HEK293 (cell line): ENCODE measurements at regions not wholly inside any gene's neighbourhood (a gene's known extent, or its start where the extent isn't known, plus 50 kb on each side); places are given as distances from the start of the nearest gene placed in this dataset.

Source experiments
- CTCF ChIA-PET: fragments of 350-600 bp; formaldehyde crosslinking; extraction: SDS; loops from one replicate; lab custom pipeline; 2021; ENCODE audit warnings: antibody characterized with exemption; lab: Yijun Ruan, JAX
- POLR2A ChIA-PET: fragments of 300-600 bp; formaldehyde crosslinking; extraction: SDS; loops from one replicate; lab custom pipeline; 2020; ENCODE audit warnings: antibody characterized with exemption, inconsistent platforms; lab: Yijun Ruan, JAX
- H3K27ac ChIP-seq: fragments of 200-500 bp; sonication (Bioruptor generic); 2 replicates; pipeline ENCODE4 v1.5.1; 2014; ENCODE audit warnings: low read depth, low read length, control low read depth, inconsistent platforms; ENCODE audit errors: extremely low read depth
- H3K36me3 ChIP-seq, 2 experiments: fragments of 200-500 bp in 1 of 2; sonication (Bioruptor generic) in 1 of 2; 1 replicate in 1 of 2; 2 replicates in 1 of 2; pipeline ENCODE4 v1.5.1; 2014 to 2017; ENCODE audit warnings: inconsistent platforms in 2 of 2, low read length in 2 of 2; ENCODE audit not compliant: control insufficient read depth in 2 of 2, insufficient read depth in 1 of 2
- H3K4me1 ChIP-seq: fragments of 200-500 bp; sonication (Bioruptor generic); 2 replicates; pipeline ENCODE4 v1.5.1; 2014; ENCODE audit warnings: mild to moderate bottlenecking, low read length, inconsistent platforms; ENCODE audit not compliant: control insufficient read depth, insufficient read depth
- H3K4me3 ChIP-seq: 2 replicates; pipeline ENCODE4 v1.5.1; 2011; ENCODE audit warnings: low read depth, mild to moderate bottlenecking, control low read depth, low read length, moderate library complexity
- H3K9me3 ChIP-seq: fragments of 200-500 bp; sonication (Bioruptor generic); 2 replicates; pipeline ENCODE4 v1.5.1; 2014; ENCODE audit warnings: low read depth, low read length, inconsistent platforms; ENCODE audit not compliant: control insufficient read depth, insufficient read depth
- KLF9 ChIP-seq: fragments of 450-650 bp; formaldehyde crosslinking; IDR thresholded peaks from 2 replicates; pipeline ENCODE4 v1.5.1; 2016; ENCODE audit warnings: missing biosample characterization, missing genetic modification characterization, low read depth
- PRDM2 ChIP-seq: fragments of 450-650 bp; formaldehyde crosslinking; IDR thresholded peaks from 2 replicates; pipeline ENCODE4 v1.5.1; 2016; ENCODE audit warnings: missing biosample characterization, missing genetic modification characterization, borderline replicate concordance
- ZBTB10 ChIP-seq: fragments of 450-650 bp; formaldehyde crosslinking; IDR thresholded peaks from 2 replicates; pipeline ENCODE4 v1.5.1; 2016; ENCODE audit warnings: missing biosample characterization, missing genetic modification characterization
- ZBTB20 ChIP-seq: fragments of 450-650 bp; formaldehyde crosslinking; IDR thresholded peaks from 2 replicates; pipeline ENCODE4 v1.5.1; 2016; ENCODE audit warnings: missing biosample characterization, missing genetic modification characterization
- ZNF18 ChIP-seq: fragments of 450-650 bp; formaldehyde crosslinking; IDR thresholded peaks from 2 replicates; pipeline ENCODE4 v1.5.1; 2016; ENCODE audit warnings: missing biosample characterization, missing genetic modification characterization
- ZNF221 ChIP-seq: fragments of 450-650 bp; formaldehyde crosslinking; IDR thresholded peaks from 2 replicates; pipeline ENCODE4 v1.5.1; 2017; ENCODE audit warnings: missing biosample characterization, missing genetic modification characterization, borderline replicate concordance
- ZNF23 ChIP-seq: fragments of 450-650 bp; formaldehyde crosslinking; IDR thresholded peaks from 2 replicates; pipeline ENCODE4 v1.5.1; 2016; ENCODE audit warnings: missing biosample characterization, missing genetic modification characterization, borderline replicate concordance
- ZNF292 ChIP-seq: fragments of 450-650 bp; formaldehyde crosslinking; IDR thresholded peaks from 2 replicates; pipeline ENCODE4 v1.5.1; 2016; ENCODE audit warnings: low read depth, missing biosample characterization, missing genetic modification characterization, borderline replicate concordance
- ZNF350 ChIP-seq: fragments of 450-650 bp; formaldehyde crosslinking; IDR thresholded peaks from 2 replicates; pipeline ENCODE4 v1.5.0; 2017; ENCODE audit warnings: missing biosample characterization, mild to moderate bottlenecking, missing genetic modification characterization
- ZNF391 ChIP-seq: fragments of 450-650 bp; formaldehyde crosslinking; IDR thresholded peaks from 2 replicates; pipeline ENCODE4 v1.5.1; 2016; ENCODE audit warnings: low read depth, missing biosample characterization, missing genetic modification characterization, borderline replicate concordance
- ZNF416 ChIP-seq: fragments of 450-650 bp; formaldehyde crosslinking; IDR thresholded peaks from 2 replicates; pipeline ENCODE4 v1.5.1; 2016; ENCODE audit warnings: missing biosample characterization, missing genetic modification characterization
- ZNF501 ChIP-seq: fragments of 450-650 bp; formaldehyde crosslinking; IDR thresholded peaks from 2 replicates; pipeline ENCODE4 v1.5.1; 2016; ENCODE audit warnings: missing biosample characterization, missing genetic modification characterization
- ZNF560 ChIP-seq: fragments of 450-650 bp; formaldehyde crosslinking; IDR thresholded peaks from 2 replicates; pipeline ENCODE4 v1.5.1; 2017; ENCODE audit warnings: missing biosample characterization, missing genetic modification characterization, borderline replicate concordance
- ZNF571 ChIP-seq: fragments of 450-650 bp; formaldehyde crosslinking; IDR thresholded peaks from 2 replicates; pipeline ENCODE4 v1.5.0; 2017; ENCODE audit warnings: missing biosample characterization, missing genetic modification characterization
- ZNF629 ChIP-seq: fragments of 450-650 bp; formaldehyde crosslinking; IDR thresholded peaks from 2 replicates; pipeline ENCODE4 v1.5.1; 2017; ENCODE audit warnings: missing biosample characterization, missing genetic modification characterization
- ZNF660 ChIP-seq: fragments of 450-650 bp; IDR thresholded peaks from 2 replicates; pipeline ENCODE4 v1.5.1; 2018; ENCODE audit warnings: missing biosample characterization, mild to moderate bottlenecking, missing genetic modification characterization
- ZNF777 ChIP-seq: fragments of 450-650 bp; formaldehyde crosslinking; IDR thresholded peaks from 2 replicates; pipeline ENCODE4 v1.5.1; 2017; ENCODE audit warnings: missing biosample characterization, missing genetic modification characterization, borderline replicate concordance
- ZNF792 ChIP-seq: fragments of 450-650 bp; formaldehyde crosslinking; IDR thresholded peaks from 2 replicates; pipeline ENCODE4 v1.5.1; 2016; ENCODE audit warnings: missing biosample characterization, missing genetic modification characterization
- ZSCAN30 ChIP-seq: fragments of 450-650 bp; IDR thresholded peaks from 2 replicates; pipeline ENCODE4 v1.5.1; 2018; ENCODE audit warnings: missing biosample characterization, mild to moderate bottlenecking, missing genetic modification characterization, moderate library complexity
- TF ChIP-seq, protein P1 (sequence below): fragments of 450-650 bp; formaldehyde crosslinking; IDR thresholded peaks from 2 replicates; pipeline ENCODE4 v1.5.1; 2016; ENCODE audit warnings: missing biosample characterization, missing genetic modification characterization

DNA sequence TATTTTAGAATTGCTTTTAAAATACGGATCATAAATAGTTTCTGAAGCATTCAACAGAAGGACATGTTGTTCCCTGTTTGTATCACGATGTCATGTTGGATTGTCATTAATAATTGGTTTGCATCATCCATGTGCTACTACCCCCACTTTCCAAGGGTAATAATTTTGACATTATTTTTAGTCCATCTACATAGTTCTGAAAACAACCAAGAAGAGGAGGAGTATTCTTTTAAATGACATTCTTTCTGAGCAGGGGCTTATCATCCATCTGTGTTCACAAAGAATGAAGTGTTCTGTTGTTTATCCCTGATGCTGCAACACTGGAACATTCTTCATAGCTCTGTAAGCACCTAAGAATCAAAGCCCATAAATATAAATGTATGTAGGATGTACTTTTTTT is 151.0 kb upstream of the CITED2 start:
- H3K36me3 ChIP-seq: no peaks in the 10 kb centered on the region
- no peak overlapping the region for H3K4me3 ChIP-seq
- POLR2A ChIA-PET: no interaction called here
- CTCF ChIA-PET: interaction anchor here (0.6 kb wide), 1 partner anchor 88 kb away, joined by 5 read pairs; no protein-coding TSS in a partner anchor
- H3K27ac ChIP-seq: no peak overlapping the region
- TF ChIP-seq ZNF629 (tag by site-specific recombination) (no peak), ZNF660 (no peak), ZSCAN30 (tag by site-specific recombination) (no peak), ZNF501 (tag by site-specific recombination) (no peak), ZNF292 (tag by site-specific recombination) (no peak), KLF9 (tag by site-specific recombination) (no peak)
- H3K9me3 ChIP-seq: no peaks in the 10 kb centered on the region
- H3K4me1 ChIP-seq: no peaks in the 10 kb centered on the region

DNA sequence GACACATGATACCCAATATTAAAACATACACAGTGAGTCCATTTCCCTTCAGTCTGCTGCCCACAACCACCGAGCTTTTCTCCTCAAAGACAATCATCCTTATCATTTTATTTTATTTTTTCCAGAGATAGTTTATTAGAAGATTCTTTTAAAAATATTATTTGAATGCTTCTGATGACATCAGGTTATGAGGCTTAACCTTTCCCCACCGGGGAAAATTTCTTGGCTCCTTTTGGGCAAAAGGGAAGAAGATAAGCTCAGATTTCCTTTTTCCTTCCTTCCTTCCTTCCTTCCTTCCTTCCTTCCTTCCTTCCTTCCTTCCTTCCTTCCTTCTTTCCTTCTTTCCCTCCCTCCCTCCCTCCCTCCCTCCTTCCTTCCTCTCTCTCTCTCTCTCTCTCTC is 149.5 kb upstream of the CITED2 start:
- no peak overlapping the region for H3K27ac ChIP-seq
- CTCF ChIA-PET: interaction anchor here (1.0 kb wide), 1 partner anchor 23 kb away, joined by 4 read pairs; no protein-coding TSS in a partner anchor
- H3K4me3 ChIP-seq: no peak overlapping the region

More for the DNA sequence above, 149.5 kb upstream of the CITED2 start:
- Histone ChIP-seq H3K9me3 (no peaks in the 10 kb centered on the region), H3K36me3 (no peaks in the 10 kb centered on the region), H3K4me1 (no peaks in the 10 kb centered on the region)
- no peak for TF ChIP-seq ZBTB10
- TF ChIP-seq ZNF416 (tag by site-specific recombination): no peak
- TF ChIP-seq ZNF571 (tag by site-specific recombination): no peak
- no peak for TF ChIP-seq ZNF23 (tag by site-specific recombination)
- no peak for TF ChIP-seq ZNF792 (tag by site-specific recombination)
- TF ChIP-seq PRDM2 (tag by site-specific recombination): no peak
- TF ChIP-seq ZNF350 (tag by site-specific recombination): no peak
- TF ChIP-seq ZNF391 (tag by site-specific recombination): no peak
- no peak for TF ChIP-seq ZNF501 (tag by site-specific recombination)
- no peak for TF ChIP-seq ZNF221 (tag by site-specific recombination)
- TF ChIP-seq ZNF18 (tag by site-specific recombination): no peak
- no peak for TF ChIP-seq ZNF560 (tag by site-specific recombination)
- TF ChIP-seq ZBTB20 (tag by site-specific recombination): no peak
- no peak for TF ChIP-seq ZNF777 (tag by site-specific recombination)
- TF ChIP-seq, protein P1, sequence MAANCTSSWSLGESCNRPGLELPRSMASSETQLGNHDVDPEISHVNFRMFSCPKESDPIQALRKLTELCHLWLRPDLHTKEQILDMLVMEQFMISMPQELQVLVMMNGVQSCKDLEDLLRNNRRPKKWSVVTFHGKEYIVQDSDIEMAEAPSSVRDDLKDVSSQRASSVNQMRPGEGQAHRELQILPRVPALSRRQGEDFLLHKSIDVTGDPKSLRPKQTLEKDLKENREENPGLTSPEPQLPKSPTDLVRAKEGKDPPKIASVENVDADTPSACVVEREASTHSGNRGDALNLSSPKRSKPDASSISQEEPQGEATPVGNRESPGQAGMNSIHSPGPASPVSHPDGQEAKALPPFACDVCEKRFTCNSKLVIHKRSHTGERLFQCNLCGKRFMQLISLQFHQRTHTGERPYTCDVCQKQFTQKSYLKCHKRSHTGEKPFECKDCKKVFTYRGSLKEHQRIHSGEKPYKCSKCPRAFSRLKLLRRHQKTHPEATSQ (tag by site-specific recombination): no peak
- POLR2A ChIA-PET: interaction anchor here (0.8 kb wide), 1 partner anchor 149 kb away, joined by 5 read pairs; the partner anchor contains the start of gene CITED2
